GM12873 (cell line): ENCODE measurements at regions not wholly inside any gene's neighbourhood (a gene's known extent, or its start where the extent isn't known, plus 50 kb on each side); places are given as distances from the start of the nearest gene placed in this dataset.

Experiments
- CTCF ChIP-seq: IDR thresholded peaks from 2 replicates; pipeline ENCODE4 v1.5.1; 2012; ENCODE audit warnings: low read depth, mild to moderate bottlenecking, moderate library complexity, low read length, control low read depth; ENCODE audit not compliant: insufficient read depth; ENCODE audit errors: missing control alignments

DNA sequence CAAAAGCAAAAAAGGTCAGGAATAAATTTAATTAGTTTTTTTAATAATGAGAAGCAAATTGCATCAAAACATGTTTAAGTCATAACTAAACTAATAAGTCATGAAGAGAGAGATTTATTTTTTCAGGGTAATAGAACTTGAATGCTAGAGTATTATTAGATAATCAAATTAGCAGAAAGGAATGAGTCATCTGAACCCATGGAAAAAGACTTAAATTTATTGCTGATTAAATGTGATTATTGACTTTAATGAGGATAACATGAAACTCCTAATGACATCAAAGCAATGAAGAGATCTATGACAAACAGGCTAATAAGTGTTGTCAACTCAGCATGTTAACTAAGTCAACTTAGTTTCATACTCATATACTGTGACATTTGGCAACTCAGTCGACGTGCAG lies 264.2 kb downstream of the USP25 start:
- TF ChIP-seq CTCF: no peak

GRCh38 chr21:15999741-16000140 lies 270.0 kb downstream of the USP25 start:
- no peak for TF ChIP-seq CTCF

DNA sequence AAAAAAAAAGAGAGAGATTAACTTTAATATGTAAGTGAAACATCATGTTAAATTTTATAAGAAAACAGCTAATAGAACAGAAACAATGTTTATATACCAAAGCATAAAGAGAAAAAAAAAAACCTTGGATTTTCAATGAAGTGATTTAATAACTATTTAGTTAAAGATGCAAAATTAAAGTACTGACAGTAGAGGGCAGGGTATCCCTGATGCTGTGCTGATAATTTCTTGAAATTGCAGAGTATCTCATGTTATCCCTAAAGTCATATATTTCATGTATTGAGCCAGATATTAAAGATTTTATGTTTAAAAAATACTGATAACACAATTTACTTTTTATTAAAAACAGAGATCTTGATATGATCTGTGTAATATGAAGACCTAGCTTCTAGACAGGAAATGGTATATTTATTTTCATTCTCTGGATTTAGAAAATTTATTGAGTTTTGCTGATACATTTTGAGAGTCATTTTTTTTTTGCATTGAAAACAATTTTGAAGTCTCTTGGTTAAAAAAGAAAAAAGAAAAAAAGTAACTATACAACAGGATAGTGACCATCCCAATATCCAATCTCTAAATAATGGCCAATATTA lies 273.2 kb downstream of the USP25 start:
- TF ChIP-seq CTCF: no peak

DNA sequence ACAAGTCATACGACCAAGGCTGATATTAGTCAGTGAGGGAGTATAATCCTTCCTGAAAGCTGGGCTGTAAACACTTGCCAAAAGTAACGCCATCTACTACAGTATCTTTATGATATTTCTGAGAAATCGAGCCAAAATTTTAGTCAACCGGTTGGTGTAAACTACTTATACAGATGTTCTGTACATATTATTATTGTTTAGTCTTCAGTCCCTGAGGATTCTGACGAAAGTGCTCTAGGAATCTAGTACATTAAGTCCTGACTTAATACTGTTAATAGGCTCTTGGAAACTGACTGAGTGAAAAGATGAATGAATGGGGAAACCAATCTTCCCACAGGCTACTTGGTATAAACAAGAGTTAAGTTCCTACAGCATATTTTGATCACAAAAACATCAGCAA lies 274.3 kb downstream of the USP25 start:
- no peak for TF ChIP-seq CTCF

DNA sequence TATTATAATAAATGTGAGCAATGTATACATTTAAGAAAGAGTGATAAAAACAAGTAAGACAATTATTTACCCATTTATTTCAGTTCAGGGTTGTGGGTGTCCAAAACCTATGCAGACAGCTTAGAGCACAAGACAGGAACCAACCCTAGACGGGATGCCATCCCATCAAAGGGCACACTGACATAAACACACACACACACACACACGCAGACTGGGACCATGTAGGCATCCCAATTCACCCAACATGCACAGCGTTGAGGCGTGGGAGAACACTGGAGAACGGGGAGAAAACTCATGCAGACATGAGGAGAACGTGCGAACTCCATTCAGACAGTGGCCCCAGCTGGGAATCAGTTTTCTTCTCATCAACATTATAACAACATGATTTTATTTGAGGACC lies 274.7 kb downstream of the USP25 start:
- TF ChIP-seq CTCF: no peak

DNA sequence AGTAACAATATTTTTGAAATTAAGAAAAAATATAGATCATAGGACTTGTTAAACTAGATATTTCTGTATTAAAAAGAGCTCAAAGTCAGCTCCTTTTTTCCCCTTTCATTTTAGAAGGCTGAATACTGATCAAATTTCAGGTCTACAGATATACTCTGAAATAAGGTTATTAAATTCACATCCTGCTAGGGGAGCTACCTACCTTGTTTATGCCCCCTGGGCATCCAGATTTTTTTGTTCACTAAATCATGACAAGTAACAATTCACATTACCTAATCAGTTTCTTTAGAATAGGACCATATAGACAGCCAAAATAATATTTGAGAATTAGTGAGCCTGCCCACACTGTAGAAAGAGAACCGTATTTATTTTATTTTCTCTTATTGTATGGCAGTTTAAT lies 276.2 kb downstream of the USP25 start:
- no peak for TF ChIP-seq CTCF

- TF ChIP-seq CTCF: no peak
Observed at GRCh38 chr21:16007943-16008342, 278.2 kb downstream of the USP25 start.
